ENCODE measurements at regions not wholly inside any gene's neighbourhood (a gene's known extent, or its start where the extent isn't known, plus 50 kb on each side); places are given as distances from the start of the nearest gene placed in this dataset.

- DNase-seq (ENCODE audit: low read depth): no peak
- H3K4me3 ChIP-seq (ENCODE audit: low read depth, low read length): no peak overlapping the region
- TF ChIP-seq CTCF (IDR thresholded peaks at IDR 0.05; ENCODE audit: insufficient read depth, low read depth, low read length): no peak
Measured at GRCh38 chr21:35586305-35586704, 474.0 kb downstream of the SETD4 start.

- TF ChIP-seq CTCF (IDR thresholded peaks at IDR 0.05; ENCODE audit: insufficient read depth, low read depth, low read length): no peak
- no peak overlapping the region for H3K4me3 ChIP-seq (ENCODE audit: low read depth, low read length)
- DNase-seq (ENCODE audit: low read depth): no peak
Measured at GRCh38 chr21:35585878-35586277, 474.4 kb downstream of the SETD4 start.

- H3K4me3 ChIP-seq (ENCODE audit: low read depth, low read length): no peak overlapping the region
- DNase-seq (ENCODE audit: low read depth): no peak
- no peak for TF ChIP-seq CTCF (IDR thresholded peaks at IDR 0.05; ENCODE audit: insufficient read depth, low read depth, low read length)
Measured at GRCh38 chr21:35585155-35585554, 475.2 kb downstream of the SETD4 start.

GRCh38 chr21:35583566-35584216, 476.6 kb downstream of the SETD4 start:
- H3K4me3 ChIP-seq (ENCODE audit: low read depth, low read length): no peak overlapping the region
- DNase-seq (ENCODE audit: low read depth): no peak
- TF ChIP-seq CTCF (IDR thresholded peaks at IDR 0.05; ENCODE audit: insufficient read depth, low read depth, low read length): no peak

- no peak overlapping the region for H3K4me3 ChIP-seq (ENCODE audit: low read depth, low read length)
- TF ChIP-seq CTCF (IDR thresholded peaks at IDR 0.05; ENCODE audit: insufficient read depth, low read depth, low read length): no peak
- no peak for DNase-seq (ENCODE audit: low read depth)
Measured at GRCh38 chr21:35582731-35583130, 477.6 kb downstream of the SETD4 start.

GRCh38 chr21:35581640-35582039, 478.7 kb downstream of the SETD4 start:
- no peak for TF ChIP-seq CTCF (IDR thresholded peaks at IDR 0.05; ENCODE audit: insufficient read depth, low read depth, low read length)
- DNase-seq (ENCODE audit: low read depth): no peak
- no peak overlapping the region for H3K4me3 ChIP-seq (ENCODE audit: low read depth, low read length)

All from fibroblast of villous mesenchyme (primary cell).